GM03348 (cell line): ENCODE measurements at regions not wholly inside any gene's neighbourhood (a gene's known extent, or its start where the extent isn't known, plus 50 kb on each side); places are given as distances from the start of the nearest gene placed in this dataset.
A peak's percentile ranks its signal among the peaks of the same experiment; 100 is the strongest.

Experiments
- DNase-seq: peaks from one replicate; pipeline ENCODE4 v3.0.0; 2012; ENCODE audit warnings: low spot score

GRCh38 chr13:106173346-106173745, 362.1 kb downstream of the EFNB2 start:
- DNase-seq: no peak

- no peak for DNase-seq
Measured at GRCh38 chr13:106172176-106172905, 363.1 kb downstream of the EFNB2 start.

GRCh38 chr13:106163426-106163825, 372.0 kb downstream of the EFNB2 start:
- DNase-seq: no peak

GRCh38 chr13:106161146-106161545, 374.3 kb downstream of the EFNB2 start:
- no peak for DNase-seq

GRCh38 chr13:106159295-106160195, 375.9 kb downstream of the EFNB2 start:
- DNase-seq: no peak

- DNase-seq: peak; percentile 81
Measured at GRCh38 chr13:106156468-106156867, 379.0 kb downstream of the EFNB2 start.

- DNase-seq: no peak
Measured at GRCh38 chr13:106155411-106155810, 380.1 kb downstream of the EFNB2 start.

- DNase-seq: no peak
Measured at GRCh38 chr13:106153876-106154275, 381.6 kb downstream of the EFNB2 start.

- no peak for DNase-seq
Measured at GRCh38 chr13:106153041-106153440, 382.4 kb downstream of the EFNB2 start.

- no peak for DNase-seq
Measured at GRCh38 chr13:106152047-106152446, 383.4 kb downstream of the EFNB2 start.

GRCh38 chr13:106151056-106151699, 384.3 kb downstream of the EFNB2 start:
- DNase-seq: peak; percentile 85

- no peak for DNase-seq
Measured at GRCh38 chr13:106145997-106146864, 389.2 kb downstream of the EFNB2 start.

GRCh38 chr13:106145070-106145469, 390.4 kb downstream of the EFNB2 start:
- no peak for DNase-seq

- DNase-seq: no peak
Measured at GRCh38 chr13:106143930-106144709, 391.3 kb downstream of the EFNB2 start.

GRCh38 chr13:106143392-106143791, 392.1 kb downstream of the EFNB2 start:
- DNase-seq: no peak

GRCh38 chr13:106140476-106140875, 395.0 kb downstream of the EFNB2 start:
- DNase-seq: no peak

- no peak for DNase-seq
Measured at GRCh38 chr13:106139942-106140341, 395.5 kb downstream of the EFNB2 start.

GRCh38 chr13:106139377-106139776, 396.1 kb downstream of the EFNB2 start:
- no peak for DNase-seq

- DNase-seq: no peak
Measured at GRCh38 chr13:106138620-106139019, 396.8 kb downstream of the EFNB2 start.

GRCh38 chr13:106133025-106133424, 402.4 kb downstream of the EFNB2 start:
- peak; percentile 62 for DNase-seq

- DNase-seq: no peak
Measured at GRCh38 chr13:106132216-106132615, 403.2 kb downstream of the EFNB2 start.
